ENCODE measurements at regions not wholly inside any gene's neighbourhood (a gene's known extent, or its start where the extent isn't known, plus 50 kb on each side); places are given as distances from the start of the nearest gene placed in this dataset.

- H2BK20ac ChIP-seq (ENCODE audit: low read depth, low read length, poor library complexity, severe bottlenecking) = no peak overlapping the region
- H2AFZ ChIP-seq (ENCODE audit: low read length) = no peak overlapping the region
- H4K5ac ChIP-seq (ENCODE audit: insufficient read length, low read depth, low read length) = no peak overlapping the region
- H3K56ac ChIP-seq (ENCODE audit: insufficient read length, low read depth, low read length) = no peak overlapping the region
- H2BK120ac ChIP-seq (ENCODE audit: low read depth, low read length, poor library complexity, severe bottlenecking) = no peak overlapping the region
- H2AK5ac ChIP-seq (ENCODE audit: insufficient read length, low read length) = no peak overlapping the region
- no peak overlapping the region for H2BK5ac ChIP-seq (ENCODE audit: insufficient read length, low read length)
- no peak overlapping the region for H4K8ac ChIP-seq (replicated peaks; ENCODE audit: insufficient read length, low read depth, low read length)
- no peaks in the 10 kb centered on the region for H3K9me3 Mint-ChIP-seq
- no peak overlapping the region for H3K9ac ChIP-seq (ENCODE audit: extremely low read depth, insufficient read length, low read length)
- H4K91ac ChIP-seq (ENCODE audit: insufficient read length, low read depth, low read length) = no peak overlapping the region
- H4K20me1 ChIP-seq (ENCODE audit: control insufficient read depth, insufficient read depth, insufficient read length) = no peaks in the 10 kb centered on the region
- H3K27me3 ChIP-seq (ENCODE audit: insufficient read depth, low read length) = no peaks in the 10 kb centered on the region
- no peaks in the 10 kb centered on the region for H3K23me2 ChIP-seq (ENCODE audit: insufficient read length, low read depth, low read length, poor library complexity, severe bottlenecking)
- no peak overlapping the region for H3K4me2 ChIP-seq (ENCODE audit: insufficient read depth, insufficient read length, low read length)
- H3K4me3 Mint-ChIP-seq = no peak overlapping the region
- H3K4me1 Mint-ChIP-seq = peaks cover 29 to 45% of the 10 kb centered on the region in 2 experiments
- WGBS (ENCODE audit: extremely low coverage, insufficient read length, low lambda C conversion rate) = no CpG with 5 or more reads among the region's 3 CpGs
- H3K18ac ChIP-seq (ENCODE audit: insufficient read length, low read depth, low read length) = no peak overlapping the region
- no peaks in the 10 kb centered on the region for H3K79me1 ChIP-seq (ENCODE audit: insufficient read depth, low read depth, low read length, poor library complexity, severe bottlenecking)
- H3K79me2 ChIP-seq (ENCODE audit: insufficient read depth, low read length) = no peaks in the 10 kb centered on the region
- H3K4ac ChIP-seq (ENCODE audit: low read depth, low read length) = no peak overlapping the region
- no peaks in the 10 kb centered on the region; the same call in 1 of the 2 replicates for H3K4me1 ChIP-seq (ENCODE audit: insufficient read depth, low read length)
- H3K27ac ChIP-seq (ENCODE audit: insufficient read length, low read depth, low read length) = no peak overlapping the region
- no peaks in the 10 kb centered on the region; the same call in 1 of the 2 replicates for H3K27me3 Mint-ChIP-seq (ENCODE audit: low read depth)
- 0 out of 7 replicates have a peak, but pooled peaks cover 0 to 1% (median 0%) of the 10 kb centered on the region in 3 experiments for H3K36me3 Mint-ChIP-seq (ENCODE audit: insufficient read depth in 1 of 3, low read depth in 3 of 3)
- DNase-seq = no peak
- H3K9me3 ChIP-seq (ENCODE audit: control insufficient read depth, low read depth, low read length) = no peaks in the 10 kb centered on the region
- no peak overlapping the region for H2BK12ac ChIP-seq (ENCODE audit: insufficient read length, low read depth, low read length)
- no peak overlapping the region for H3K23ac ChIP-seq (ENCODE audit: insufficient read length, low read depth, low read length)
- no peak overlapping the region for H2BK15ac ChIP-seq (ENCODE audit: low read depth, low read length)
- TF ChIP-seq CTCF (conservative IDR thresholded peaks at IDR 0.05) = no peak
- H3T11ph ChIP-seq (ENCODE audit: low read length) = no peak overlapping the region
- peak overlapping the region in 2 of 3 experiments; percentile 43 to 90; a peak in 2 of 7 replicates for H3K27ac Mint-ChIP-seq
- no peak overlapping the region for H3K14ac ChIP-seq (ENCODE audit: insufficient read depth, low read length)
These were observed 277.0 kb upstream of the MAP2 start for GRCh38 chr2:209146682-209147320.

Measured in H9 (cell line).